Right lobe of liver (tissue), 6 donors: ENCODE measurements at regions not wholly inside any gene's neighbourhood (a gene's known extent, or its start where the extent isn't known, plus 50 kb on each side); places are given as distances from the start of the nearest gene placed in this dataset.
"Not testable (repeated sequence)": the region's sequence is repeated elsewhere in the genome, so short reads cannot be mapped to it uniquely, and the experiment has no call there.

Experiments used
- ATAC-seq, 4 donors: fragments of 200-7000 bp; cut with Tn5 transposase; one replicate each; pipeline ENCODE4 v1.9.1; 2020; ENCODE audit warnings: mild to moderate bottlenecking in 4 of 4, moderate library complexity in 4 of 4
- DNase-seq, 3 donors: peaks; one replicate each; pipeline ENCODE4 v3.0.0-alpha.2; 2020
- H3K27ac ChIP-seq, 3 donors: fragments of 200-600 bp; one replicate each; pipeline ENCODE4 v1.8.0; 2022
- H3K27me3 ChIP-seq, 2 donors: fragments of 200-600 bp; one replicate each; pipeline ENCODE4 v1.8.0; 2022
- H3K36me3 ChIP-seq, 4 donors: fragments of 200-600 bp; sonication (generic) in 1 of 4; one replicate each; pipeline versions ENCODE4 v1.5.1 to v1.8.0; 2017 to 2022; ENCODE audit warnings: control low read depth in 1 of 4
- H3K4me1 ChIP-seq, 4 donors: fragments of 200-600 bp; sonication (generic) in 1 of 4; one replicate each; pipeline versions ENCODE4 v1.5.1 to v1.8.0; 2017 to 2022; ENCODE audit warnings: control low read depth in 1 of 4
- H3K4me3 ChIP-seq, 3 donors: fragments of 200-600 bp; one replicate each; pipeline ENCODE4 v1.8.0; 2022
- H3K9me3 ChIP-seq, 4 donors: fragments of 200-600 bp; sonication (generic) in 1 of 4; one replicate each; pipeline versions ENCODE4 v1.5.1 to v1.8.0; 2017 to 2022; ENCODE audit warnings: control low read depth in 1 of 4
- CTCF ChIP-seq, 4 donors: fragments of 200-600 bp in 3 of 4; fragments of 450-650 bp in 1 of 4; IDR thresholded peaks; one replicate each; pipeline versions ENCODE4 v1.5.1 to v1.8.0; 2016 to 2022; ENCODE audit warnings: antibody characterized with exemption in 4 of 4, mild to moderate bottlenecking in 2 of 4
- POLR2A ChIP-seq: fragments of 450-650 bp; IDR thresholded peaks from one replicate; pipeline ENCODE4 v1.6.1; 2017; ENCODE audit warnings: antibody characterized with exemption, mild to moderate bottlenecking
- WGBS: methylation state at CpG from one replicate; pipeline ENCODE4 v1.1.6; 2018; ENCODE audit warnings: low coverage, low lambda C conversion rate; ENCODE audit not compliant: insufficient coverage; ENCODE audit errors: missing lambda C conversion rate; 5-methylcytosine and 5-hydroxymethylcytosine counted together
- intact Hi-C, 2 donors: fragments of 100-400 bp; cut with DNase I; formaldehyde crosslinking; loops; one replicate each; pipeline versions ENCODE4 v1.11.2 to v1.14.1; 2022
- donor health status: DM: no; HTN: yes; CAD: no.
- donor health status: DM: no; HTN: no; CAD: no.
- donor health status: DM: no; HTN: no; CAD: no.
- donor health status: DM: no; HTN: yes; CAD: no.
- donor health status: DM: no; HTN: yes; CAD: no.

- TF ChIP-seq POLR2A (no peak), CTCF (IDR thresholded peaks at IDR 0.05) (no peak)
- Histone ChIP-seq H3K36me3 (no peaks in the 10 kb centered on the region), H3K4me3 (no peak overlapping the region), H3K27ac (no peak overlapping the region), H3K9me3 (no peaks in the 10 kb centered on the region), H3K27me3 (no peaks in the 10 kb centered on the region), H3K4me1 (peaks cover 0 to 29% (median 2%) of the 10 kb centered on the region in 4 donors)
- no peak for ATAC-seq
- WGBS, result 86% methylated on average over 8 of the region's 8 CpGs
- no peak for DNase-seq
- intact Hi-C loops, result no loop called here
These were observed 56.6 kb upstream of the RBM47 start for GRCh38 chr4:40686081-40686913.

GRCh38 chr4:40687676-40688389, 58.2 kb upstream of the RBM47 start:
- no peaks in the 10 kb centered on the region for H3K36me3 ChIP-seq
- WGBS, result 20% methylated on average over 3 of the region's 3 CpGs
- H3K9me3 ChIP-seq, result no peaks in the 10 kb centered on the region
- H3K4me1 ChIP-seq, result peaks cover 0 to 23% (median 2%) of the 10 kb centered on the region in 4 donors
- no peak for DNase-seq
- intact Hi-C loops, result no loop called here
- no peaks in the 10 kb centered on the region for H3K27me3 ChIP-seq
- no peak overlapping the region for H3K4me3 ChIP-seq
- peak; percentile 85 to 90 (median 88) for ATAC-seq
- no peak for TF ChIP-seq POLR2A
- no peak for TF ChIP-seq CTCF (IDR thresholded peaks at IDR 0.05)
- peak overlapping the region in 1 of 3 donors; percentile 44 for H3K27ac ChIP-seq

GRCh38 chr4:40688446-40689095, 58.9 kb upstream of the RBM47 start:
- ATAC-seq, result peak in 3 of 4 donors; percentile 13 to 24 (median 14)
- TF ChIP-seq CTCF (IDR thresholded peaks at IDR 0.05), result no peak
- TF ChIP-seq POLR2A, result no peak
- Histone ChIP-seq H3K4me3 (no peak overlapping the region), H3K4me1 (peaks cover 0 to 23% (median 2%) of the 10 kb centered on the region in 4 donors), H3K36me3 (no peaks in the 10 kb centered on the region), H3K9me3 (no peaks in the 10 kb centered on the region), H3K27ac (peak overlapping the region in 1 of 3 donors; percentile 44), H3K27me3 (no peaks in the 10 kb centered on the region)
- WGBS, result 79% methylated on average over 2 of the region's 6 CpGs
- no peak for DNase-seq
- intact Hi-C loops, result no loop called here

GRCh38 chr4:40693946-40694345, 55.8 kb upstream of the NSUN7 start:
- H3K9me3 ChIP-seq, result no peaks in the 10 kb centered on the region
- intact Hi-C loops, result no loop called here
- no peak overlapping the region for H3K4me3 ChIP-seq
- H3K4me1 ChIP-seq, result peaks cover 0 to 10% (median 0%) of the 10 kb centered on the region in 4 donors
- no peak overlapping the region for H3K27ac ChIP-seq
- DNase-seq (no peak), ATAC-seq (no peak)
- H3K27me3 ChIP-seq, result no peaks in the 10 kb centered on the region
- TF ChIP-seq CTCF (IDR thresholded peaks at IDR 0.05) (no peak), POLR2A (no peak)
- WGBS, result 63% methylated on average over 1 of the region's 1 CpG
- H3K36me3 ChIP-seq, result no peaks in the 10 kb centered on the region

- H3K36me3 ChIP-seq, ATAC-seq, intact Hi-C loops, H3K4me3 ChIP-seq, DNase-seq, H3K9me3 ChIP-seq, H3K27me3 ChIP-seq, H3K27ac ChIP-seq: not testable (repeated sequence)
- 66% methylated on average over 5 of the region's 6 CpGs for WGBS
- peaks cover 0 to 10% (median 0%) of the 10 kb centered on the region in 4 donors for H3K4me1 ChIP-seq
These were observed 52.3 kb upstream of the NSUN7 start for GRCh38 chr4:40697476-40697875.
